ENCODE measurements at regions not wholly inside any gene's neighbourhood (a gene's known extent, or its start where the extent isn't known, plus 50 kb on each side); places are given as distances from the start of the nearest gene placed in this dataset.
"Not testable (repeated sequence)": the region's sequence is repeated elsewhere in the genome, so short reads cannot be mapped to it uniquely, and the experiment has no call there.

DNA sequence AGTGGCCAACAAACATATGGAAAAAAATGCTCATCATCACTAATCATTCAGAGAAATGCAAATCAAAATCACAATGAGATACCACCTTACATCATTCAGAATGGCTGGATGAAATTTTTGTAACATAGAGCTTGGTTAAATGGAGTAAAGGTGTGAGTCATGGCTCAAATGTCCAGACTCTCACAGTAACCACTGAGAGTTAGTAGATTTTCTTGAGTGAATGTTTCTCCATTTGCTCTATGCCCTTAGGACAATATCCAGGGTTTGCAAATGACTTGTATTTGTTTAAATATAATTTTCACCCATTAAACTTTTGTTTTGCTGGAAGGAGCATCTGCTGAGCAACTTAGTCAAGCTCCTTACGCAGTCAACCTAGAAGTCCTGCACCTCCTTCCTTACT lies 967.2 kb downstream of the XPNPEP1 start:
- H3K9ac ChIP-seq (ENCODE audit: low read length), result no peak overlapping the region
- CTCF ChIA-PET, result no interaction called here
- peak; percentile 39 for DNase-seq
- POLR2A ChIA-PET (ENCODE audit: unreplicated experiment), result no interaction called here
- TF ChIP-seq, protein P1, sequence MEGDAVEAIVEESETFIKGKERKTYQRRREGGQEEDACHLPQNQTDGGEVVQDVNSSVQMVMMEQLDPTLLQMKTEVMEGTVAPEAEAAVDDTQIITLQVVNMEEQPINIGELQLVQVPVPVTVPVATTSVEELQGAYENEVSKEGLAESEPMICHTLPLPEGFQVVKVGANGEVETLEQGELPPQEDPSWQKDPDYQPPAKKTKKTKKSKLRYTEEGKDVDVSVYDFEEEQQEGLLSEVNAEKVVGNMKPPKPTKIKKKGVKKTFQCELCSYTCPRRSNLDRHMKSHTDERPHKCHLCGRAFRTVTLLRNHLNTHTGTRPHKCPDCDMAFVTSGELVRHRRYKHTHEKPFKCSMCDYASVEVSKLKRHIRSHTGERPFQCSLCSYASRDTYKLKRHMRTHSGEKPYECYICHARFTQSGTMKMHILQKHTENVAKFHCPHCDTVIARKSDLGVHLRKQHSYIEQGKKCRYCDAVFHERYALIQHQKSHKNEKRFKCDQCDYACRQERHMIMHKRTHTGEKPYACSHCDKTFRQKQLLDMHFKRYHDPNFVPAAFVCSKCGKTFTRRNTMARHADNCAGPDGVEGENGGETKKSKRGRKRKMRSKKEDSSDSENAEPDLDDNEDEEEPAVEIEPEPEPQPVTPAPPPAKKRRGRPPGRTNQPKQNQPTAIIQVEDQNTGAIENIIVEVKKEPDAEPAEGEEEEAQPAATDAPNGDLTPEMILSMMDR (conservative IDR thresholded peaks at IDR 0.05; ENCODE audit: low read depth, low read length), result no peak
- TF ChIP-seq EZH2 (IDR thresholded peaks at IDR 0.05; ENCODE audit: low read length, unreplicated experiment), result no peak
- TF ChIP-seq EZH2phosphoT487 (IDR thresholded peaks at IDR 0.05; ENCODE audit: borderline replicate concordance, low read length), result no peak
- intact Hi-C loops (cut with micrococcal nuclease), result no loop called here
- no peaks in the 10 kb centered on the region for H3F3A ChIP-seq (ENCODE audit: low read length, unreplicated experiment)
- BruUV-seq (replicated peaks), result no TSS peak
- H3K27ac ChIP-seq (ENCODE audit: low read length), result no peak overlapping the region
- no peaks in the 10 kb centered on the region for H3K9me3 ChIP-seq (ENCODE audit: low read length)
- no peaks in the 10 kb centered on the region for H4K20me1 ChIP-seq (ENCODE audit: low read length)
- H3K79me2 ChIP-seq (ENCODE audit: low read length), result no peaks in the 10 kb centered on the region
- no peaks in the 10 kb centered on the region for H3K9me2 ChIP-seq (replicated peaks; ENCODE audit: low read length)
- no peaks in the 10 kb centered on the region for H3K36me3 ChIP-seq (ENCODE audit: low read depth, low read length)
- H3K4me3 ChIP-seq (ENCODE audit: low read length), result no peak overlapping the region
- peak; percentile 59 for ATAC-seq
- no peaks in the 10 kb centered on the region for H3K27me3 ChIP-seq (ENCODE audit: low read length)
- H3K4me2 ChIP-seq (ENCODE audit: low read length), result no peak overlapping the region
- no peak overlapping the region for H2AFZ ChIP-seq (ENCODE audit: low read length)
- no peaks in the 10 kb centered on the region for H3K4me1 ChIP-seq (ENCODE audit: insufficient read depth, low read length)

DNA sequence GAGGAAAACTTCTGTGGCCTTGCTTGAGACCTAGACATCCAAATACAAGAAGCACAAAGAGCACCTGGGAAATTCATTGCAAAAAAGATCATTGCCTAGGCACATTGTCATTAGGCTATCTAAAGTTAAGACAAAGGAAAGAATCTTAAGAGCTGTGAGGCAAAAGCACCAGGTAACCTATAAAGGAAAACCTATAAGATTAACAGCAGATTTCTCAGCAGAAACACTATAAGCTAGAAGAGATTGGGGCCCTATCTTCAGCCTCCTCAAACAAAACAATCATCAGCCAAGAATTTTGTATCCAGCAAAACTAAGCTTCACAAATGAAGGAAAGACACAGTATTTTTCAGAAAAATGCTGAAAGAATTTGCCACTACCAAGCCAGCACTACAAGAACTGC lies 1003.3 kb downstream of the XPNPEP1 start:
- not testable (repeated sequence) for BruUV-seq (replicated peaks); H3K9ac ChIP-seq (ENCODE audit: low read length)

GRCh38 chr10:108913300-108913699 lies 1010.0 kb downstream of the XPNPEP1 start:
- H3K4me2 ChIP-seq (ENCODE audit: low read length), result no peak overlapping the region
- no peaks in the 10 kb centered on the region for H3K27me3 ChIP-seq (ENCODE audit: low read length)
- H3K36me3 ChIP-seq (ENCODE audit: low read depth, low read length), result no peaks in the 10 kb centered on the region
- intact Hi-C loops (cut with micrococcal nuclease), result loop anchor here (5.0 kb wide), 1 partner anchor 514 kb away; no protein-coding TSS in a partner anchor
- no peaks in the 10 kb centered on the region for H4K20me1 ChIP-seq (ENCODE audit: low read length)
- H3F3A ChIP-seq (ENCODE audit: low read length, unreplicated experiment), result no peaks in the 10 kb centered on the region
- CTCF ChIA-PET, result no interaction called here
- H3K9ac ChIP-seq (ENCODE audit: low read length), result no peak overlapping the region
- TF ChIP-seq, protein P1 (conservative IDR thresholded peaks at IDR 0.05; ENCODE audit: low read depth, low read length), result no peak
- TF ChIP-seq EZH2phosphoT487 (IDR thresholded peaks at IDR 0.05; ENCODE audit: borderline replicate concordance, low read length), result no peak
- no peak for TF ChIP-seq EZH2 (IDR thresholded peaks at IDR 0.05; ENCODE audit: low read length, unreplicated experiment)
- H3K27ac ChIP-seq (ENCODE audit: low read length), result no peak overlapping the region
- POLR2A ChIA-PET (ENCODE audit: unreplicated experiment), result no interaction called here
- H2AFZ ChIP-seq (ENCODE audit: low read length), result no peak overlapping the region
- no peaks in the 10 kb centered on the region for H3K9me3 ChIP-seq (ENCODE audit: low read length)
- ATAC-seq (no peak), DNase-seq (peak; percentile 19)
- no peaks in the 10 kb centered on the region for H3K4me1 ChIP-seq (ENCODE audit: insufficient read depth, low read length)
- no TSS peak for BruUV-seq (replicated peaks)
- H3K9me2 ChIP-seq (replicated peaks; ENCODE audit: low read length), result no peaks in the 10 kb centered on the region
- H3K79me2 ChIP-seq (ENCODE audit: low read length), result no peaks in the 10 kb centered on the region
- no peak overlapping the region for H3K4me3 ChIP-seq (ENCODE audit: low read length)

More for the DNA sequence above, 1003.3 kb downstream of the XPNPEP1 start:
- H3K4me1 ChIP-seq (ENCODE audit: insufficient read depth, low read length); H3K9me3 ChIP-seq (ENCODE audit: low read length); H3K4me3 ChIP-seq (ENCODE audit: low read length); H4K20me1 ChIP-seq (ENCODE audit: low read length); H3K9me2 ChIP-seq (replicated peaks; ENCODE audit: low read length); H3K36me3 ChIP-seq (ENCODE audit: low read depth, low read length); DNase-seq; H2AFZ ChIP-seq (ENCODE audit: low read length); H3K27ac ChIP-seq (ENCODE audit: low read length); ATAC-seq; H3K4me2 ChIP-seq (ENCODE audit: low read length); CTCF ChIA-PET; H3F3A ChIP-seq (ENCODE audit: low read length, unreplicated experiment); intact Hi-C loops (cut with micrococcal nuclease); H3K79me2 ChIP-seq (ENCODE audit: low read length); H3K27me3 ChIP-seq (ENCODE audit: low read length): not testable (repeated sequence)
- POLR2A ChIA-PET (ENCODE audit: unreplicated experiment), result interaction anchor here (0.6 kb wide), 1 partner anchor 101 kb away, joined by 3 read pairs; no protein-coding TSS in a partner anchor
